NCI-H187 treated with DMSO at 0.1 percent for 48 hours (cell line): ENCODE measurements at regions not wholly inside any gene's neighbourhood (a gene's known extent, or its start where the extent isn't known, plus 50 kb on each side); places are given as distances from the start of the nearest gene placed in this dataset.
"Not testable (repeated sequence)": the region's sequence is repeated elsewhere in the genome, so short reads cannot be mapped to it uniquely, and the experiment has no call there.

Experiments used
- DNase-seq: peaks from one replicate; lab custom pipeline; 2025; lab: John Stamatoyannopoulos, UW

GRCh38 chr14:40252817-40253447 is 820.7 kb upstream of the FBXO33 start:
- no peak for DNase-seq

GRCh38 chr14:40248671-40249070 is 816.4 kb upstream of the FBXO33 start:
- DNase-seq, result no peak

- no peak for DNase-seq
These were observed 808.1 kb upstream of the FBXO33 start for GRCh38 chr14:40240245-40240859.

GRCh38 chr14:40232302-40232701 is 800.1 kb upstream of the FBXO33 start:
- no peak for DNase-seq

- no peak for DNase-seq
These were observed 797.4 kb upstream of the FBXO33 start for GRCh38 chr14:40229676-40230075.

GRCh38 chr14:40222996-40223395 is 790.8 kb upstream of the FBXO33 start:
- DNase-seq, result no peak

GRCh38 chr14:40221428-40221827 is 789.2 kb upstream of the FBXO33 start:
- no peak for DNase-seq

- no peak for DNase-seq
These were observed 786.8 kb upstream of the FBXO33 start for GRCh38 chr14:40219032-40219431.

GRCh38 chr14:40218282-40218941 is 786.2 kb upstream of the FBXO33 start:
- no peak for DNase-seq

GRCh38 chr14:40216976-40217375 is 784.7 kb upstream of the FBXO33 start:
- DNase-seq, result no peak

- not testable (repeated sequence) for DNase-seq
These were observed 784.2 kb upstream of the FBXO33 start for GRCh38 chr14:40216408-40216807.

- no peak for DNase-seq
These were observed 781.5 kb upstream of the FBXO33 start for GRCh38 chr14:40213701-40214100.

- no peak for DNase-seq
These were observed 772.4 kb upstream of the FBXO33 start for GRCh38 chr14:40204441-40205175.

GRCh38 chr14:40199101-40199500 is 766.9 kb upstream of the FBXO33 start:
- DNase-seq, result no peak

GRCh38 chr14:40197344-40197743 is 765.1 kb upstream of the FBXO33 start:
- no peak for DNase-seq

- DNase-seq, result no peak
These were observed 755.8 kb upstream of the FBXO33 start for GRCh38 chr14:40188006-40188405.

- DNase-seq, result no peak
These were observed 731.9 kb upstream of the FBXO33 start for GRCh38 chr14:40164083-40164482.

- no peak for DNase-seq
These were observed 707.4 kb upstream of the FBXO33 start for GRCh38 chr14:40139657-40140056.

- DNase-seq, result no peak
These were observed 701.2 kb upstream of the FBXO33 start for GRCh38 chr14:40133463-40133862.

GRCh38 chr14:40129159-40129558 is 696.9 kb upstream of the FBXO33 start:
- DNase-seq, result no peak

- DNase-seq, result no peak
These were observed 691.6 kb upstream of the FBXO33 start for GRCh38 chr14:40123816-40124215.

- no peak for DNase-seq
These were observed 690.9 kb upstream of the FBXO33 start for GRCh38 chr14:40122968-40123648.
